Gastrocnemius medialis (tissue), 4 donors: ENCODE measurements at regions not wholly inside any gene's neighbourhood (a gene's known extent, or its start where the extent isn't known, plus 50 kb on each side); places are given as distances from the start of the nearest gene placed in this dataset.
"Not testable (repeated sequence)": the region's sequence is repeated elsewhere in the genome, so short reads cannot be mapped to it uniquely, and the experiment has no call there.

Experiments
- ATAC-seq, 2 donors: fragments of 150-250 bp; one replicate each; pipeline ENCODE4 v1.9.1; 2016
- DNase-seq, 2 donors: peaks; one replicate each; pipeline ENCODE4 v3.0.0-alpha.2; 2019
- H3K27ac ChIP-seq, 4 donors: fragments of 200-600 bp; sonication (generic); 1 replicate in 1 of 4; 2 replicates in 3 of 4; pipeline ENCODE4 v1.5.1; 2016 to 2018; ENCODE audit warnings: mild to moderate bottlenecking in 2 of 4, moderate library complexity in 1 of 4
- H3K27me3 ChIP-seq, 3 donors: fragments of 200-600 bp; sonication (generic) in 2 of 3; 1 replicate in 1 of 3; 2 replicates in 2 of 3; pipeline versions ENCODE4 v1.5.1 to v1.6.0; 2016 to 2019; ENCODE audit warnings: mild to moderate bottlenecking in 1 of 3, moderate library complexity in 1 of 3
- H3K36me3 ChIP-seq, 2 donors: fragments of 200-600 bp; sonication (generic) in 1 of 2; one replicate each; pipeline ENCODE4 v1.5.1; 2017 to 2018
- H3K4me1 ChIP-seq, 2 donors: fragments of 200-600 bp; sonication (generic) in 1 of 2; one replicate each; pipeline ENCODE4 v1.5.1; 2016 to 2017; ENCODE audit warnings: mild to moderate bottlenecking in 2 of 2
- H3K4me3 ChIP-seq, 4 donors: fragments of 200-600 bp; sonication (generic) in 3 of 4; 1 replicate in 1 of 4; 2 replicates in 3 of 4; pipeline ENCODE4 v1.5.1; 2016 to 2019; ENCODE audit warnings: mild to moderate bottlenecking in 2 of 4
- H3K9me3 ChIP-seq, 3 donors: fragments of 200-600 bp; sonication (generic) in 2 of 3; 1 replicate in 1 of 3; 2 replicates in 2 of 3; pipeline ENCODE4 v1.5.1; 2016 to 2019
- POLR2A ChIP-seq, 2 donors: fragments of 450-650 bp; IDR thresholded peaks; one replicate each; pipeline ENCODE4 v1.6.1; 2017; ENCODE audit warnings: antibody characterized with exemption in 2 of 2, mild to moderate bottlenecking in 2 of 2, moderate library complexity in 2 of 2
- in situ Hi-C, 4 donors: fragments of 200-750 bp; cut with MboI; loops; one replicate each; pipeline versions ENCODE4 v1.15.0 to v1.8.0; 2017; ENCODE audit warnings: low sequenced_read_pairs in 4 of 4
- intact Hi-C: fragments of 100-400 bp; cut with DNase I; formaldehyde crosslinking; loops from one replicate; pipeline ENCODE4 v1.15.1; 2023; ENCODE audit warnings: low total_unique reads
- TF ChIP-seq, protein P1 (sequence below), 5 experiments: fragments of 450-650 bp in 3 of 5; fragments of 200-600 bp in 2 of 5; sonication (generic) in 2 of 5; IDR thresholded peaks in 4 of 5; conservative IDR thresholded peaks in 1 of 5; 1 replicate in 4 of 5; 2 replicates in 1 of 5; pipeline ENCODE4 v1.5.1; 2016 to 2019; ENCODE audit warnings: antibody characterized with exemption in 5 of 5, mild to moderate bottlenecking in 3 of 5, moderate library complexity in 3 of 5

DNA sequence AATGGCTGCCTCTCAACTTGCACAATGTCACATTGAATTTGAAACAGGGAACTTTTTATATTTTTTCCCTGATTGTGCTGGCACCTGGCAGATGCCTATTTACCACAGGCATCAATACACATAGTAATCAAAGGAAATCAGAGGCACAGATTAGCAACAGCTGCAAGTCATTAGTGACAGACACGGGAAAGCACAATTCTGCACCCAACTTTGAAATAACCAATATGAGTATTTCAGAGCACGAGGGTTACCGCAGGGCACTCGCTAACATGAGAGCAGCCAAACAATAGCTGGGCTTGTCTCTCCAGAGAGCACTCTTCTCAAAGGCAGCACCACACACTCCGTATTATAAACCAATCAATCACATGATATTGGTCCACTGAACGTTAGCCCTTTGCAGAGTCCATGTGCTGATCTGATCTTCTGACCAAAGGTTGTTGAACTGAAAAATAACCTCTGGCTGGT, 149.5 kb downstream of the RNF144B start:
- H3K27ac ChIP-seq = no peak overlapping the region
- H3K4me1 ChIP-seq = no peaks in the 10 kb centered on the region
- TF ChIP-seq, protein P1, sequence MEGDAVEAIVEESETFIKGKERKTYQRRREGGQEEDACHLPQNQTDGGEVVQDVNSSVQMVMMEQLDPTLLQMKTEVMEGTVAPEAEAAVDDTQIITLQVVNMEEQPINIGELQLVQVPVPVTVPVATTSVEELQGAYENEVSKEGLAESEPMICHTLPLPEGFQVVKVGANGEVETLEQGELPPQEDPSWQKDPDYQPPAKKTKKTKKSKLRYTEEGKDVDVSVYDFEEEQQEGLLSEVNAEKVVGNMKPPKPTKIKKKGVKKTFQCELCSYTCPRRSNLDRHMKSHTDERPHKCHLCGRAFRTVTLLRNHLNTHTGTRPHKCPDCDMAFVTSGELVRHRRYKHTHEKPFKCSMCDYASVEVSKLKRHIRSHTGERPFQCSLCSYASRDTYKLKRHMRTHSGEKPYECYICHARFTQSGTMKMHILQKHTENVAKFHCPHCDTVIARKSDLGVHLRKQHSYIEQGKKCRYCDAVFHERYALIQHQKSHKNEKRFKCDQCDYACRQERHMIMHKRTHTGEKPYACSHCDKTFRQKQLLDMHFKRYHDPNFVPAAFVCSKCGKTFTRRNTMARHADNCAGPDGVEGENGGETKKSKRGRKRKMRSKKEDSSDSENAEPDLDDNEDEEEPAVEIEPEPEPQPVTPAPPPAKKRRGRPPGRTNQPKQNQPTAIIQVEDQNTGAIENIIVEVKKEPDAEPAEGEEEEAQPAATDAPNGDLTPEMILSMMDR (IDR thresholded peaks at IDR 0.05 in 4 of 5, conservative IDR thresholded peaks at IDR 0.05 in 1 of 5) = no peak
- no peak for TF ChIP-seq POLR2A (IDR thresholded peaks at IDR 0.05)
- H3K27me3 ChIP-seq = no peaks in the 10 kb centered on the region
- H3K36me3 ChIP-seq = no peaks in the 10 kb centered on the region
- intact Hi-C loops = no loop called here
- in situ Hi-C loops = no loop called here
- no peaks in the 10 kb centered on the region for H3K9me3 ChIP-seq
- no peak for ATAC-seq
- no peak for DNase-seq
- no peak overlapping the region for H3K4me3 ChIP-seq

DNA sequence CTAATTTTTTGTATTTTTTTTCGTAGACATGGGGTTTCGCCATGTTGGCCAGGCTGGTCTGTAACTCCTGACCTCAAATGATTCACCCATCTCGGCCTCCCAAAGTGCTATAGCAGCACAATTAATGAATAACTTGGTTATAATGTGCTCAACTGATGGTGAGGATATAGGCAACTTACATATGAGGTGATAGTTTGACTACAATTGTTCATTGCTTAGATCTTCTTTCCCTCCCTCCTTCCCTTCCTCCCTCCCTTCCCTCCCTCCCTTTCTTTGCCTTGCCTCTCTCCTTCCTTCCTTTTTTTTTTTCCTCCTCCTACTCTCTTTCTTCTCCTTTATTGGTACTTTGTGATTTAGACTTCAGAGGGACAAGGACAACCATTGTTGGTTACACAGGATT, 151.2 kb downstream of the RNF144B start:
- Histone ChIP-seq H3K36me3 (no peaks in the 10 kb centered on the region), H3K4me1 (no peaks in the 10 kb centered on the region), H3K27me3 (no peaks in the 10 kb centered on the region), H3K27ac (no peak overlapping the region), H3K9me3 (no peaks in the 10 kb centered on the region), H3K4me3 (no peak overlapping the region)
- TF ChIP-seq, protein P1 (IDR thresholded peaks at IDR 0.05 in 4 of 5, conservative IDR thresholded peaks at IDR 0.05 in 1 of 5) = no peak
- TF ChIP-seq POLR2A (IDR thresholded peaks at IDR 0.05) = no peak
- ATAC-seq (no peak), DNase-seq (no peak)
- in situ Hi-C loops = no loop called here
- intact Hi-C loops = no loop called here

DNA sequence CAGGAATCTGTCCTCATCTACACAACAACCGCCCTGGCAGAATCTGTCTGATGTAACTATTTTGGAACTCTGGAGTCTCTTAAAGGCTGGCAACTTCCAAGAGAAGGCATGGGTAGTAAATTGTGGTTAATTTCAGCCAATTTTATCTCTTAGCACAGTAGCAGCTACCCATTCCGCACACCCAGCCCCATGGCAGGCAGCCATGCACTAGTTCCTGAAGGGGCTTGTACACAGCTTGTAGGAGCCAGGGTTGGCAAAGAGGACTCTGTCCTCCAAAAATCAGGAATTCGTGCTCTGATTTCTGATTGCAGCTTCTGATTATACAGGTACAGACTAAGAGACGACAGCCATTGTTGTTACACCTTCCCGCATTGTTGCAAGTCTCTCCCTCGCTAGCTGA, 155.9 kb downstream of the RNF144B start:
- TF ChIP-seq POLR2A (IDR thresholded peaks at IDR 0.05) = no peak
- TF ChIP-seq, protein P1 (IDR thresholded peaks at IDR 0.05 in 4 of 5, conservative IDR thresholded peaks at IDR 0.05 in 1 of 5) = no peak
- Histone ChIP-seq H3K9me3 (no peaks in the 10 kb centered on the region), H3K4me3 (no peak overlapping the region), H3K4me1 (no peaks in the 10 kb centered on the region), H3K27me3 (no peaks in the 10 kb centered on the region), H3K36me3 (no peaks in the 10 kb centered on the region), H3K27ac (no peak overlapping the region)
- DNase-seq (no peak), ATAC-seq (no peak)
- in situ Hi-C loops (no loop called here), intact Hi-C loops (no loop called here)

DNA sequence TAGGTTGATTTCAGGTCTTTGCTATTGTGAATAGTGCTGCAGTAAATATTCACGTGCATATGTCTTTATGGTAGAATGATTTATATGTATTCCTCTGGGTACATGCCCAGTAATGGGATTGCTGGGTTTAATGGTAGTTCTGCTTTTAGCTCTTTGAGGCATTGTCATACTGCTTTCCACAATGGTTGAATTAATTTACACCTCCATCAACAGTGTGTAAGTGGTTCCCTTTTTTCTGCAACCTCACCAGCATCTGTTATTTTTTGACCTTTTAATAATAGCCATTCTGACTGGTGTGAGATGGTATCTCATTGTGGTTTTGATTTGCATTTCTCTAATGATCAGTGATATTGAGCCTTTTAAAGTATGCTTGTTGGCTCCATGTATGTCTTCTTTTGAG, 158.0 kb downstream of the RNF144B start:
- in situ Hi-C loops, ATAC-seq, H3K36me3 ChIP-seq, H3K27ac ChIP-seq, H3K4me3 ChIP-seq, H3K9me3 ChIP-seq, H3K27me3 ChIP-seq, DNase-seq, H3K4me1 ChIP-seq, intact Hi-C loops: not testable (repeated sequence)

DNA sequence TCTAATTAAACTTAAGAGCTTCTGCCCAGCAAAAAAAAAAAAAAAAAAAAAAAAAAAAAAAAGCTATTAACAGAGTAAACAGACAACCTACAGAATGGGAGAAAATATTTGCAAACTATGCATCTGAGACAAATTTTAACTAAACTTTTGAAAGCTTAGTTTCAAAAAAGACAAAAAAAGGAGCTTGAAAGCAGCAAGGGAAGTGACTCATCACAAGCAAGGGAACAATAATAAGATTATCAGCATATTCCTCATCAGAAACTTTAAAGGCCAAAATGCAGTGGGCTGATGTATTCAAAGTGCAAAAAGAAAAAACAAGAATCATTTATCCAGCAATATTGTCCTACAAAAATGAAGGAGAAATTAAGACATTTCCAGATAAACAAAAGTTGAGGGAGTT, 158.6 kb downstream of the RNF144B start:
- no peak for ATAC-seq
- intact Hi-C loops = no loop called here

More for the DNA sequence above, 158.6 kb downstream of the RNF144B start:
- H3K9me3 ChIP-seq = no peaks in the 10 kb centered on the region
- H3K36me3 ChIP-seq = no peaks in the 10 kb centered on the region
- no peak overlapping the region for H3K27ac ChIP-seq
- no peaks in the 10 kb centered on the region for H3K4me1 ChIP-seq
- no peaks in the 10 kb centered on the region for H3K27me3 ChIP-seq
- TF ChIP-seq POLR2A (IDR thresholded peaks at IDR 0.05) = no peak
- TF ChIP-seq, protein P1 (IDR thresholded peaks at IDR 0.05 in 4 of 5, conservative IDR thresholded peaks at IDR 0.05 in 1 of 5) = no peak
- in situ Hi-C loops = no loop called here
- no peak overlapping the region for H3K4me3 ChIP-seq
- DNase-seq = no peak
